Inflammatory macrophage treated with lipopolysaccharide for 1 hour (primary cell): ENCODE measurements at regions not wholly inside any gene's neighbourhood (a gene's known extent, or its start where the extent isn't known, plus 50 kb on each side); places are given as distances from the start of the nearest gene placed in this dataset.
"Not testable (repeated sequence)": the region's sequence is repeated elsewhere in the genome, so short reads cannot be mapped to it uniquely, and the experiment has no call there.

Source experiments
- DNase-seq, 2 donors: peaks; one replicate each; pipeline ENCODE4 v3.0.0-alpha.2; 2020 to 2022

DNA sequence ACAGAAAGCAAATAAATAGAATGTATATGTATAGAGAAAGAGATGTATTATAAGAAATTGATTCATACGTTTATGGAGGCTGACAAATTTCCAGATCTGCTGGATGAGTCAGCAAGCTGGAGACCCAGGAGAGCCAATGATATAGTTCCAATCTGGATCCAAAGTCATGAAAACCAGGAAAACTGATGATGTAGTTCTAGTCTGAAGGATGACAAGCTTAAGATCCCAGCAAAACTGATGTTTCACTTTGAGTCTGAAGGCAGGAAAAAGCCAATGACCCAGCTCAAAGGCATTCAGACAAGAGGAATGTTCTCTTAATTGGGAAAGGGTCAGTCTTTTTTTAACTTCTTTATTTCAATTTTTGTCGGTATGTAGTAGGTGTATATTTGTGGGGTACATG is 102.6 kb downstream of the LHFPL1 start:
- no peak for DNase-seq

DNA sequence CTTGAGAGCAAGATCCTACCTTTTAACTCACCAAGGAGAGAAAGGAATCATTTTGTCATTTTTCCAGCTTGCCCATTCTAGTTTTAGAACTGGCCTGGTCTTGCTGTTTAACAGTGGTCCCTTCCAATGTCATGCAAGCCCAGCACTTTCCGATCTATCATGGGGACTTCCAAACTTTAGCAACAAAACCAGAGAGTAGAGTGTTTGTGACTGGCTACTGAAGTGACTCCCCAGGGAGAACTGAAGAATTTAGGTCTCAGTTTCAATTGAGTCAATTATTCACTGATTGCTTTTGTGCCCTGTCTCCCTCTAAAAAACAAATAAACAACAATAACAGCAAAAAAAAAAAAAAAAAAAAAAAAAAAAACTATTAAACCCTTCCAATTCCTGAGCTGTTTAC is 108.3 kb downstream of the LHFPL1 start:
- no peak for DNase-seq

DNA sequence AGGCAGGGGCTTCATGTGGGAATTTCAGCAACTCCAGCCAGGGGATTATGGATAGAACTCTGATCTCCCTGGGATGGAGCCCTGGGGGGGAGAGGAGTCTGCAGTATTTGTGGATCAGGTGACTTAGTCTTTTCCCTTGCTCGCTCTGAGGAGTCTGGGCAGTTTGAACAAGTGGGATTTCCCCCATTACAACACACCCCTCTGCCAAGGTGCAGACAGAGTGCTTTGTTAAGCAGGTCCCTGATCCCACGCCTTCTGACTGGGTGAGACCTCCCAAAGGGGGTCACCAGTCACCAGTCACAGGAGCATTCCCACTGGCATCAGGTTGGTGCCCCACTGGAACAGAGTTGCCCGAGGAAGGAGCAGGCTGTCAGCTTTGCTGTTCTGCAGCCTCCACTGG is 123.9 kb downstream of the LHFPL1 start:
- no peak for DNase-seq

DNA sequence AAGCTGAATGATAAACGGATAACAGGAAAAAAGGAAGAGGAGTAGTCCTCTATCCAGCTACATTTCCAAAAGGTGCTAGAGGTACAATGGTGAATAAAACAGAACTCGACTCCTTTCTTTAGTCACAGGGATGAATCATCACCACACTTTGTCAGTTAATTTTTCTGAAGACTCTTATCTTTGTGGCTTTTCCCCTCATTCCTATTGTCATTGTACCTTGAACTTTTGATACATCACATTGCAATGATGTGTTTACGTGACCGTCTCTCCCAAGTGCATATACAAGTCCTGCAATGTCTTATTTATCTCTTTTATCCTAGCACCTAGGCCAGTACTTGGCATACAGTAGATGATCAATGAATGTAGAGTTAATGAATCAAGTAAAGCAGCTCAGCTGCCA is 134.7 kb downstream of the LHFPL1 start:
- no peak for DNase-seq

DNA sequence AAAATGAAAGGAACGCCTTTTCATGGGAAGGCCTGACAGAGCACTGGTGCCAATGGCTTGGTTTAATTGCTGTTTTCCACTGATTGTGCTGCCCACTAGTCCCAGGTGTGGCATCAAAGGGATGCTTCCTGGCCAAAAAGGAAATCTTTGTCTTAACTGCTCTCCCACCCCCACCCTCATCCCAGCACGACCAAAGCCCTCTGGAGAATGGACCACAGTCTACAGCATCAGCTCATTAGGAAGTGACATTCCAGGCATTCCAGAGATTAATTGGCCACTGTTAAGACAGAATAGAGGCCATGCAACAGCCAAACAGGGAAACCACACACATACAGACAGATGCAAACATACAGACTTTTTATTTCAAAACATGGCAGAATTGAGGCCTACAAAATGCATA is 143.2 kb downstream of the LHFPL1 start:
- DNase-seq, result no peak

DNA sequence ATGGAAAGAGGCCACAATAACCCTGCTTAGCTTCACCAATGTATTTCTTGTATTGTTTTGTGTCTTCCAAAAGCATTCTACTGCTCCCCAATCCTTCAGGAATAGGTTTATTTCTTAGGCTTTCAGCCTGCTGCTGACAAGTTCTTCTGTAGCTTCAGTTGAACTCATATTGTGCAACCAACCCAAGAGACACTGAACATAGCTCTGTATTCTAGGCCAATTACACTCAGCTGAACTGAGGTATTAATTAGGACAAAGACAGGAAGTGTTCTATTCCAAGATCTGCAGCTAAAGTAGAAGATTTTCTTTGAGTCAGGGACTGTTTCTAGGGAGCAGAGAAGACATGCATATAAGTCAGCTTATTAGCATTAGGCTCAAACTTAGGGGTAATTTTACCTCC is 151.8 kb downstream of the LHFPL1 start:
- no peak for DNase-seq

DNA sequence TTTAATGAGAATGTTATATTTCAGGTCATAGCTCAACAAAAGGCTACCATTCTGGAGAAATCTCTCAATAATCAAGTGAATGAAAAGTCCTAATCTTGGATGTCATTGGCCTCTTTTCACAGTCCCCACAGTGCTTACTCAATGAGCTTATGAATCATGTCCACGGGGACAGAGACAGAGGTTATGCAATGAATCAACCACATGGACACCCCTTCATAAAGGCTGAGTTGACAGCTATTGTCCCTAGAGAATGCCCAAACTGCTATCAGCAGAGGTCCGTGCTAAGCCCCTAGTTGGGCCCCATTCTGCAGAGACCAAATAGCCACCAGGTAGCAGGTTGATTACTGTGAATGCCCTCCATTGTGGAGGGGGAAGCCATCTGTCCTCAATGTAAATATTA is 158.1 kb downstream of the LHFPL1 start:
- DNase-seq, result no peak

DNA sequence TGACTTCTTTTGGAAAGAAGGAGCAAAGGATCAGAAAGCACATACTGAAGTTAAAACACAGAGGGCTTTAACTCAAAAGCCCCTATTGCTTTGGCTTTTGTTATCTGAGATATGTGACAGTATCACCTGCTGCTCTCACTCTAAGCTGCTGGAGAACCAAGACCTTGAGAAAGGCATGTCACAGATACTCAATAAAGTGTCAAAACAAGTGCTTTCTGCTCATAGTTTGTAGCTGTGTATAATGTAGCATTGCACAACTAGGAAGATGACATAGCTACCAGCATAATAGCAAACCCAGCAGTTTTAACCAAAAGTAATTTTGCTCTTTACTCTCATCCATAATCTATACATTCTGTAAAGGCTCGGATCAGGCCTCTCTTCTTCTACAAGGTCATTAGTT is 159.6 kb downstream of the LHFPL1 start:
- no peak for DNase-seq

- DNase-seq, result no peak
Measured at GRCh38 chrX:112513154-112513553, 166.6 kb downstream of the LHFPL1 start.

GRCh38 chrX:112512509-112512908 is 167.2 kb downstream of the LHFPL1 start:
- DNase-seq, result no peak

GRCh38 chrX:112510629-112511028 is 169.1 kb downstream of the LHFPL1 start:
- no peak for DNase-seq

DNA sequence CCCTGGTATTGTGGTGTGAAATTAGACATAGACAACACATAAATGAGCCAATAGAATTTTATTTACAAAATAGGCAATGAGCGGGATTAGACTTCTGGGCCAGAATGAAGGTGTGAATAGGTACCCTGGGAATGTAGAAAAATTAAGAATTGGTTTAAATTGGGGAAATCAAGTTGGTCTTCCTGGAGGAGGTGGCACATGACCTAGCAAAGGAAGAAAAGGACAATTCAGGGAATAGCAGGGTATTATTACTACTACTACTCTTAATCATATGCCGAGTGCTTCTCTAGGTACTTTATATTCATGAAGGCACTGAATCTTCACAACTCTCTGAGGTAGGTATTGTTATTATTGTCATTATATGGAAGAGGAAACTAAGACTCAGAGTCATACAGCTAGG is 202.1 kb downstream of the LHFPL1 start:
- no peak for DNase-seq

DNA sequence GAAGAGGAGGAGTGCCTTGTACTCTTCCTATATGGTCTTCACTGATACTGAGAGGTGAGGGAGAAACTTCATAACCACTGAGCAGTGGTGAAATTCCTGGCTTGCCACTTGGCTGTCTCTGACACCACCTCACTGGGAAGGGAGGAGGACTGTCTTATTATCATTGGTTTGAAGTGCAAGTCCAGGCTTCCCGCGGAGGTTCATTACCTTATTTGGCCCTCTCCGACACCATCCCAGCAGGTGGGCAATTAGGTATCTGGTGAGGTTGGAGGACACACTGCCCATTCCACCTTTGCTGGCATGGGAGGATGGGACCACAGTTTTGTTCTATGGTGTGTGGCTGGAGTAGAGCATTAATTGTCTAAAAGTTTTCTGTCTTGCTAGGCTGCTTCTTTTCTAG is 206.1 kb downstream of the LHFPL1 start:
- no peak for DNase-seq

DNA sequence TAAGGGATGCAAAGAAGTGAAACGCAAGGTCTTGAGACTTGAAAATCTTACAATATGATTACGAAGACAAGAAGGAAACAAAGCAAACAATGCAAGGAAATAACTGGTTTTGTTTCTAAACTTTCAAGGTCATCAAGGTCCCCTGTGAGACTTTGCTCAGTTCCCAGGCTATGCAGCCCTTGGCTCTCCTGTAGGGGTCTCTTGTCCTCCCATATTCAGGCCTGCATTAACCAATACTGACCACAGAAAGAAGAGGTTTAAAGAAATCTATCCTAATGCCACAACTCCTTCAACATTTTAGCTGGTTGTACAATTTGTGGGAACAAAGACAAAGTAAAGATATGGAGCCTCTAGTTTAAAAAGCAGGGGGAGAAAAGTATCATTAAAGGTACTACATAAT is 209.2 kb downstream of the LHFPL1 start:
- DNase-seq, result no peak

- not testable (repeated sequence) for DNase-seq
Measured at GRCh38 chrX:112461949-112462450, 217.7 kb downstream of the LHFPL1 start.

DNA sequence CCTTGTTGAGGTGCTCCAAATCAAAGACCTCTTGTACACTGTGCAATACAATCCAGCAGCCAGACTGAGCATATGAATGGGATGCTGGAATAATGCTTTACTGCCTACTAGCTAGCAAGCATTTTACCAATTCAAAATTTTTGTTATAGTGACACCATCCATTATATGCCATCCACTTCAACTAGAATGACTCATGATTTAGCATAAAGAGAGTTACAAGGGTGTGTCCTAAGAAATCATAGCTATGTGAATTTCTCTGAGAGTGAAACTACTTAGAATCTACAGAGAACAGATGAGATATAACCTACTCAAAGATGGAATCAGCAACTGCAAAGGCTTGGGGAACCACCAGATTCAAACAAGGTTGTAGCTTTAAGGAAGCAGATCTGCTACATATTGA is 221.9 kb downstream of the LHFPL1 start:
- no peak for DNase-seq

- no peak for DNase-seq
Measured at GRCh38 chrX:112450810-112451209, 228.9 kb downstream of the LHFPL1 start.

DNA sequence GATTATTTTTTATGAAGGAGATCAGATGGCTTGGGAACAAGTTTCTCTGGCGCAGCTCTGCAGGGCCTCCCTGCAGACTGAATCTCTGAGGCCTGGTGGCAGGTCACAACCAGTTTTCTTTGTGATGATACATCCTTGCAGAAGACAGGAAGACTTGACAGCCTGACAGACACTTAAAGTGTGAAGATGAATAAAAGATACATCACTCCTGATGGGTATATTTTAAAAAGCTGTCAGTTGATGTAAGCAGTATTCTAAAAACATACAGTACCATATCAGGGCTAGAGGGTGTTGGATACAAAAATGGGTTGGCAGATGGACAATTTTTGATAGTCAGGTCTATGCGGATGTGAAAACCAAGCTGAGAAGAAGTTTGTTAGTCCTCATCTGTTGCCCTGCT is 239.5 kb downstream of the LHFPL1 start:
- DNase-seq, result no peak

DNA sequence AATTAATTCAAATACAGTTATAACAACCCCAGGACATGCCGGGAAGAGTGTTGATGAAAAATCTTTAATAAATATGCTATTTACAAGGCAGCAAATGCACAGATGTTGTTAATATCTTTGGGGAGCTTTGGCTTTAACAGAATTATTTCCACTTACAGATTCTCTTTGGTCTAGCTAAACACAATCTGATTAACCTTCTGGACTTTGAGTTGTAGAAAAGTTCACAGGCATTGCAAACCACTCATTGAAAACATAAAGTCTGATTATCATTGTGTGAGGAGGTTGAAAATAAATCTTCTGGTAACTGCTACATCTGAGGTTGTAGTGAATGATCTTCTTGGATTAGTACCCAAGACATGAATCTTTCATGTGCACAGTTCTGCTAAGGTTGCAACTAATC is 255.6 kb downstream of the LHFPL1 start:
- DNase-seq, result no peak

GRCh38 chrX:112391313-112391712 is 288.4 kb downstream of the LHFPL1 start:
- DNase-seq, result no peak

GRCh38 chrX:112381649-112382298 is 298.0 kb downstream of the LHFPL1 start:
- not testable (repeated sequence) for DNase-seq

- no peak for DNase-seq
Measured at GRCh38 chrX:112380541-112381278, 298.1 kb upstream of the TRPC5 start.

- DNase-seq, result no peak
Measured at GRCh38 chrX:112377481-112377880, 294.9 kb upstream of the TRPC5 start.

- DNase-seq, result no peak
Measured at GRCh38 chrX:112368371-112368770, 285.8 kb upstream of the TRPC5 start.

GRCh38 chrX:112367065-112367464 is 284.5 kb upstream of the TRPC5 start:
- no peak for DNase-seq
